HUES64 (cell line): ENCODE measurements at regions not wholly inside any gene's neighbourhood (a gene's known extent, or its start where the extent isn't known, plus 50 kb on each side); places are given as distances from the start of the nearest gene placed in this dataset.

ENCODE experiments used
- H3K27ac ChIP-seq: 2 replicates; pipeline ENCODE4 v1.7.0; 2013; ENCODE audit warnings: low read depth, low read length, inconsistent platforms
- H3K27me3 ChIP-seq: 2 replicates; pipeline ENCODE4 v1.6.1; 2013; ENCODE audit warnings: mild to moderate bottlenecking, low read length; ENCODE audit not compliant: insufficient read depth
- H3K36me3 ChIP-seq: 2 replicates; pipeline ENCODE4 v1.6.1; 2013; ENCODE audit warnings: mild to moderate bottlenecking, low read length; ENCODE audit not compliant: insufficient read depth
- H3K4me1 ChIP-seq: 2 replicates; pipeline ENCODE4 v1.6.1; 2013; ENCODE audit warnings: mild to moderate bottlenecking, low read length, moderate library complexity; ENCODE audit not compliant: insufficient read depth
- H3K4me3 ChIP-seq: 2 replicates; pipeline ENCODE4 v1.5.1; 2013; ENCODE audit warnings: mild to moderate bottlenecking, low read length, moderate library complexity
- H3K9ac ChIP-seq: 2 replicates; pipeline ENCODE4 v1.6.1; 2013; ENCODE audit warnings: mild to moderate bottlenecking, low read depth, low read length
- H3K9me3 ChIP-seq: 2 replicates; pipeline ENCODE4 v1.6.1; 2013; ENCODE audit warnings: low read depth, low read length; ENCODE audit not compliant: insufficient read depth
- WGBS: fragments of 150-250, 120-280 bp; methylation state at CpG from one replicate; pipeline ENCODE4 v1.1.7; 2013; ENCODE audit warnings: missing lambda C conversion rate; 5-methylcytosine and 5-hydroxymethylcytosine counted together

- Histone ChIP-seq H3K9me3 (no peaks in the 10 kb centered on the region), H3K9ac (no peak overlapping the region), H3K27me3 (peaks cover 27% of the 10 kb centered on the region), H3K4me3 (no peak overlapping the region), H3K27ac (no peak overlapping the region), H3K36me3 (no peaks in the 10 kb centered on the region), H3K4me1 (peaks cover 6% of the 10 kb centered on the region)
- 91% methylated on average over 9 of the region's 9 CpGs for WGBS
These were observed 121.8 kb upstream of the SLC1A4 start for GRCh38 chr2:64867253-64867996.

GRCh38 chr2:64869126-64869525, 120.1 kb upstream of the SLC1A4 start:
- Histone ChIP-seq H3K9ac (no peak overlapping the region), H3K4me1 (peaks cover 4% of the 10 kb centered on the region), H3K27ac (no peak overlapping the region), H3K36me3 (no peaks in the 10 kb centered on the region), H3K9me3 (no peaks in the 10 kb centered on the region), H3K27me3 (peaks cover 11% of the 10 kb centered on the region), H3K4me3 (no peak overlapping the region)
- 86% methylated on average over 10 of the region's 10 CpGs for WGBS

DNA sequence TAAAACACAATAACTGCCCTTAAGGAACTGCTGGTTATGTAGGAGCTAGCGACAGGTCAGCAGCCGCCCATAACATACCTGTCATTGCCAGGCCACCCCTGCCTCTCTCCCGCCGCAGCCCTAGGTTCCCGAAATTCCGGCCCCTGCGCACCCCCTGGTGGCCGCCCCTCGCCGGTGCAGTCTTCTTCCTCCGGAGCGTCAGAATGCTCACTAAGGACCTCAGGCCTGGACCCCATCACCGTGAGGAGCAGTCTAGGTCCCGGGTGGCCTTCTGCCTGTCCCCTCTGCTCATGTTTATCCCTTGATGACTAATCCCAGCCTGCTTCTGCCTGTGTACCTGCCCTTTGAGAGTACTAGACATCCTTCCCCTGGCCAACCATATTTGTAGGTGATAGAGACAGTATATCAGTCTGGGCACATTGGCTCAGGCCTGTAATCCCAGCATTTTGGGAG, 115.7 kb upstream of the SLC1A4 start:
- Histone ChIP-seq H3K9me3 (no peaks in the 10 kb centered on the region), H3K4me3 (no peak overlapping the region), H3K36me3 (no peaks in the 10 kb centered on the region), H3K9ac (no peak overlapping the region), H3K27me3 (no peaks in the 10 kb centered on the region), H3K27ac (no peak overlapping the region), H3K4me1 (peaks cover 18% of the 10 kb centered on the region)
- 10% methylated on average over 14 of the region's 14 CpGs for WGBS

DNA sequence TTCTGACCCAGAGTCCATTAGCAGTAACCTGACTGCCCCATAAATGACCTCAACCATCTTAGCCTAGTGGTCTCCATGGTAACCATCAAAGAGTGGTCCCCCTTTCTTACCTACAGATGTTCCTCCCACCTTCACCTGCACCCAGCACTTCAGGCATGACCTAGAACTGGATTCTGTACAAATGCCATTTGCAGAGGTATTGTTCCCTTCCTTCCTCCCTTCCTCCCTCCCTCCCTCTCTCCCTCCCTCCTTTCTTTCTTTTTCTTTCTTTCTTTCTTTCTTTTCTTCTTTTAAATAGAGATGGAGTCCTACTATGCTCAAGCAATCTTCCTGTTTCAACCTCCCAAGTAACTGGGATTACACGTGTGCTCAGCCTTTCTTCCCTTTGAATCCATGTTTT, 114.6 kb upstream of the SLC1A4 start:
- no peaks in the 10 kb centered on the region for H3K27me3 ChIP-seq
- no peaks in the 10 kb centered on the region for H3K36me3 ChIP-seq
- H3K4me3 ChIP-seq = no peak overlapping the region
- H3K9me3 ChIP-seq = no peaks in the 10 kb centered on the region
- WGBS = 85% methylated on average over 1 of the region's 1 CpG
- no peak overlapping the region for H3K27ac ChIP-seq
- H3K9ac ChIP-seq = no peak overlapping the region
- peaks cover 22% of the 10 kb centered on the region for H3K4me1 ChIP-seq

DNA sequence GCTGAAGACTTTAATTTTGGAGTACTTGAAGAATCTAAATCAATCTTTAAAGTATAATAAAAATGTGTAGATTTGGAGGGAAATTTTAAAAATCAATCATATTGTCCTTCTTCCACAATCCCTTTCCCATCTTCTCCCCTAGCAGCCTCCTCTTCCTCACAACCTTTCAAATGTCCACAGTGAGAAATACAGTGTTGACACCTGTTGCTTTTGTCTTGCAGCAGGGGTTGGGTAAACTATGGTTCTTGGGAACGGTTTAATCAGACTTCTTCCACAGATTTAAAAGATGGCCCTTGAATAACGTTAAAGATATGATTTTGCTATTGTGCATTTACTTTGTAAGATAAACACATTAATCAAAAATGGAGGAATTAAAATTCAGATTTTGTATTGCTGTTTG, 113.8 kb upstream of the SLC1A4 start:
- Histone ChIP-seq H3K4me1 (peaks cover 24% of the 10 kb centered on the region), H3K9ac (no peak overlapping the region), H3K4me3 (no peak overlapping the region), H3K36me3 (no peaks in the 10 kb centered on the region), H3K27ac (no peak overlapping the region), H3K9me3 (no peaks in the 10 kb centered on the region), H3K27me3 (no peaks in the 10 kb centered on the region)
- WGBS = 67% methylated on average over 1 of the region's 2 CpGs

DNA sequence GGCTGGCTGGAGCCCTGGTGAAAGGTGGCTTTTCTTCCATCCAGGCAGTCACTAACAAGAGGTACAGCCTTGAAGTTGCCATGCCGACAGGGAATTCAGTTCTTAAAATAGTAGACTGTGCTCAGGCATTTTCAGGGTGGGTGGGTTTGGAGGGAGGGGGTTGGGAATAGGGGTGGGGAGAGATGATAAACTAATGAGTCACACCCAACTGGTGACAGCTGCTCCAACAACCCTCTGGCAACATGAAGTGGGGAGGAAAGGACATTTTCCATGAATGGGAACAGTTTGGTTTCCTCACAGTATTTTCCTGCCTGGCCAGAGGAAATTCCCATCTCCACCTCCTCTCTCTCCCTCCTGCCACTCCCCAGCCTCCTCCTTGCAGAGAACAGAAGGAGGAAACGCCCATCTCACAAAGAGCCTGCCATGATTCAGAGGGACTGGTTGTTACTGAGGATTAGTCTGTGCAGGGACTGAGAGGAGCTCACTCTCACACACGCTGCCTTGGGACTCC, 113.0 kb upstream of the SLC1A4 start:
- H3K9me3 ChIP-seq = no peaks in the 10 kb centered on the region
- H3K27ac ChIP-seq = peak overlapping the region; percentile 42; the same call in 1 of the 2 replicates
- 18% methylated on average over 3 of the region's 3 CpGs for WGBS
- H3K27me3 ChIP-seq = no peaks in the 10 kb centered on the region
- H3K4me3 ChIP-seq = no peak overlapping the region
- peaks cover 30% of the 10 kb centered on the region for H3K4me1 ChIP-seq
- no peaks in the 10 kb centered on the region for H3K36me3 ChIP-seq
- H3K9ac ChIP-seq = no peak overlapping the region

- WGBS = 74% methylated on average over 5 of the region's 5 CpGs
- no peaks in the 10 kb centered on the region for H3K36me3 ChIP-seq
- H3K27ac ChIP-seq = peak overlapping the region; percentile 64; the same call in 1 of the 2 replicates
- H3K9ac ChIP-seq = no peak overlapping the region
- H3K27me3 ChIP-seq = no peaks in the 10 kb centered on the region
- no peak overlapping the region for H3K4me3 ChIP-seq
- H3K4me1 ChIP-seq = peaks cover 31% of the 10 kb centered on the region
- no peaks in the 10 kb centered on the region for H3K9me3 ChIP-seq
These were observed 109.5 kb upstream of the SLC1A4 start for GRCh38 chr2:64879745-64880144.

DNA sequence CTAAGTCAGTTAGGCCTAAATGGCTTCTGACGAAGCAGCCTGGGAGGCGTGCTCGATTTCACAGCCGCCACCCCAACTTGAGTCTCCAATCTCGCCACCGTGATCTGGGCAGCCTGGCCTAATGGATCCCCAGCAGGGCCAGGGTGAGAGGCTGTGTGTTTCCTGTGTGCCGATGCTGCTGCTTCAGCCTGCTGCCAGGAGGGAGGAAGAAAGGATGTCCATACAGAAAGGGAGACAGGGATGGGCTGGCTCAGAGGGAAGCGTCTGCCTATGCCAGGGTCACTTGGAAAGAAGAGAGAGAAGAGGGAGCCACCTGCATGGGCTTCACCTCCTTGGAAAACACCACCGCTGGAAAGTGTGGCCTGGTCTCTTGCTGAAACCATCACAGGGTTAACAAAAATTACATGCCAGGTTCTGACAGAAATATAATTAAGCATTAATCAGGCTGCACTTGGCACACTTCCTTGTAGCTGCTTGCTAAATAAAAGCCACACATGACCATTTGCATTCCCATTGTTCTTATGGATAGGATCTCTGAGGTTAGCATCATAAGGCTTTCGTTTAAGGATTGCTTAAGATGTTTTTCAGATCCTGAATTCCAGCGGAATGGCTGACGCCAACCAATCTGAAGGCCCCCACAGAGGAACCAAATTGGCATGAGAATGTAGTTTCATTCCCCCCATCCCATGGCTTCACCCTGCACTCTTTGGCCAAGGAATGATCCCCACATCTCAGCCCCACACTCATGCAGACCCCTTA, 108.8 kb upstream of the SLC1A4 start:
- 63% methylated on average over 12 of the region's 12 CpGs for WGBS
- H3K9me3 ChIP-seq = no peaks in the 10 kb centered on the region
- no peak overlapping the region for H3K4me3 ChIP-seq
- H3K27me3 ChIP-seq = no peaks in the 10 kb centered on the region
- peak overlapping the region; percentile 71; the same call in 1 of the 2 replicates for H3K27ac ChIP-seq
- H3K36me3 ChIP-seq = no peaks in the 10 kb centered on the region
- H3K9ac ChIP-seq = no peak overlapping the region
- peaks cover 27% of the 10 kb centered on the region for H3K4me1 ChIP-seq

- Histone ChIP-seq H3K27ac (peak overlapping the region; percentile 71; the same call in 1 of the 2 replicates), H3K9ac (no peak overlapping the region), H3K36me3 (no peaks in the 10 kb centered on the region), H3K4me3 (no peak overlapping the region), H3K4me1 (peaks cover 20% of the 10 kb centered on the region), H3K27me3 (no peaks in the 10 kb centered on the region), H3K9me3 (no peaks in the 10 kb centered on the region)
- WGBS = 92% methylated on average over 5 of the region's 6 CpGs
These were observed 108.1 kb upstream of the SLC1A4 start for GRCh38 chr2:64881037-64881492.

DNA sequence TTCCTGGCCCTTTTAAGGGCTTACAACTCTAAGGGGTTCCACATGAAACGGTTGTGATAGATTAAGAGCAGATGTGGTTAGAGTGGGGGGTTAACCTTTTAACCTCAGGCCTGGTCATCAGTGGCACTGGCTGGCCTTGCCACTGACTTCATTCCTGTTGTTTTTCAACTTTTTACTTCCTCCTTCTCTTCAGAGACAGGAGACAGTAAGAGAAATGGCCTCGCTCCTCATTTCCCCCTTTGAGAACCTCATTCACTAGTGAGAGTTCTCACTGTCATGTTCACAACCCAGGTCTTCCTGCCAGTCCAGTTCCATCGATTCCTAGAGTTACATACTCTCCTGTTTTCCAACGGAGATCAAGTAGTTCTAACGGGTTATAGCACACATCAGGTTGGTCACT, 101.6 kb upstream of the SLC1A4 start:
- Histone ChIP-seq H3K4me3 (no peak overlapping the region), H3K9me3 (0 out of 2 replicates have a peak, but pooled peaks cover 11% of the 10 kb centered on the region), H3K27me3 (no peaks in the 10 kb centered on the region), H3K4me1 (no peaks in the 10 kb centered on the region), H3K36me3 (no peaks in the 10 kb centered on the region), H3K27ac (no peak overlapping the region), H3K9ac (no peak overlapping the region)
- 94% methylated on average over 5 of the region's 5 CpGs for WGBS
